Aorta (tissue), 5 donors: ENCODE measurements at regions not wholly inside any gene's neighbourhood (a gene's known extent, or its start where the extent isn't known, plus 50 kb on each side); places are given as distances from the start of the nearest gene placed in this dataset.

Experiments used
- ATAC-seq: fragments of 200-7000 bp; cut with Tn5 transposase; one replicate; pipeline ENCODE4 v1.9.1; 2022; ENCODE audit warnings: moderate library complexity; ENCODE audit not compliant: low FRiP score
- DNase-seq, 2 donors: peaks; one replicate each; pipeline ENCODE4 v3.0.0-alpha.2; 2020
- H3K27ac ChIP-seq, 2 donors: one replicate each; pipeline ENCODE4 v1.5.1; 2013; ENCODE audit warnings: low read length in 2 of 2, mild to moderate bottlenecking in 2 of 2, moderate library complexity in 2 of 2, control low read depth in 1 of 2, inconsistent platforms in 1 of 2, low read depth in 1 of 2
- H3K27me3 ChIP-seq, 2 donors: one replicate each; pipeline ENCODE4 v1.6.1; 2013; ENCODE audit warnings: control low read depth in 1 of 2, low read length in 1 of 2, mild to moderate bottlenecking in 1 of 2, moderate library complexity in 1 of 2; ENCODE audit not compliant: insufficient read depth in 2 of 2, control insufficient read depth in 1 of 2
- H3K36me3 ChIP-seq, 2 donors: one replicate each; pipeline ENCODE4 v1.6.1; 2013; ENCODE audit warnings: control low read depth in 1 of 2, low read length in 1 of 2, mild to moderate bottlenecking in 1 of 2; ENCODE audit not compliant: insufficient read depth in 2 of 2, control insufficient read depth in 1 of 2
- H3K4me1 ChIP-seq, 2 donors: one replicate each; pipeline ENCODE4 v1.6.1; 2013; ENCODE audit warnings: low read length in 2 of 2, control low read depth in 1 of 2, mild to moderate bottlenecking in 1 of 2, moderate library complexity in 1 of 2; ENCODE audit not compliant: insufficient read depth in 2 of 2, control insufficient read depth in 1 of 2
- H3K4me3 ChIP-seq, 2 donors: one replicate each; pipeline ENCODE4 v1.5.1; 2013; ENCODE audit warnings: low read length in 2 of 2, control low read depth in 1 of 2, mild to moderate bottlenecking in 1 of 2
- H3K9me3 ChIP-seq: one replicate; pipeline ENCODE4 v1.6.1; 2013; ENCODE audit warnings: mild to moderate bottlenecking, low read length; ENCODE audit not compliant: control insufficient read depth
- WGBS, 2 donors: extraction: QIAGEN DNeasy Blood & Tissue Kit; methylation state at CpG; one replicate each; pipeline ENCODE4 v1.1.7; 2013; 5-methylcytosine and 5-hydroxymethylcytosine counted together
- intact Hi-C, 2 donors: fragments of 100-400 bp; cut with DNase I; formaldehyde crosslinking; loops; one replicate each; pipeline versions ENCODE4 v1.14.2 to v1.15.0; 2022
- donor health status: healthy with polysubstance abuse.
- donor health status: Bipolar disorder and iron deficiency.
- donor health status: DM: no; HTN: no; CAD: no.
- donor health status: DM: no; HTN: no; CAD: no.
- donor health status: DM: yes; HTN: yes; CAD: no.

DNA sequence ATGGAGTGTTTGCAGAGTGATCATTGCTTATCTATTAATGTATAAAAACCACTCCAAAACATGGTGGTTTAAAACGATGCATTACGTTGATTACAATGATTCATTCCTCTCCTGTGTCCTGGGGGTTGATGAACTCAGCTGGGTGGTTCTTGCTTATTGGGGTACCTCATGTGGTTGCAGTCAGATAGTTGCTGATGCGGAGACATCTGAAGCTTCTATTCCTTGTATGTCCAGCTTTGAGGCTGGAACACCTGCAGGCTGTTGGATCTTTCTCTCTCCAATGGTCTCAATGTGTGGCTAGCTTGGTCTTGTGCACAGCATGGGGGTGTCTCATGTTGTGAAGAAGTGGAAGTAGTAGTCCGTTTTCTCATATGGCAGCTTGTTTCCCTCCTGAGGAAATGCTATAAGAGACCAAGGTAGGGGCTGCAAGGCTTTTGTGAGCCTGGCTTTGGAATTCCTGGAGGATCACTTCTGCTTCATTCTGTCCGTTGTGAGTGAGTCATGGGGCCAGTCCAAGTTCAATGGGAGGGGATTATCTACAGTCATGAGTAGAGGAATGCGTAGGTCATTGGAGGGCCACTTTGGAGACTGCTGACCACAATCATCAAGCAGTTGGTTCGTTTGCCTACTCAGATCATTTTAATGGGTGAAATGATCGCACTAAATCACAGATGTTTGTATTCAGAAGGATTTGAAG is 601.0 kb downstream of the SLC4A3 start:
- DNase-seq (no peak), ATAC-seq (peak; percentile 69)
- Histone ChIP-seq H3K36me3 (no peaks in the 10 kb centered on the region), H3K4me3 (no peak overlapping the region), H3K27ac (no peak overlapping the region), H3K9me3 (no peaks in the 10 kb centered on the region), H3K27me3 (no peaks in the 10 kb centered on the region), H3K4me1 (no peaks in the 10 kb centered on the region)
- intact Hi-C loops, result loop anchor here in 1 of 2 donors (10.0 kb wide), 1 partner anchor 154 kb away; no protein-coding TSS in a partner anchor
- WGBS, 2 donors, result 59 to 63% methylated on average over 8 of the region's 8 CpGs

DNA sequence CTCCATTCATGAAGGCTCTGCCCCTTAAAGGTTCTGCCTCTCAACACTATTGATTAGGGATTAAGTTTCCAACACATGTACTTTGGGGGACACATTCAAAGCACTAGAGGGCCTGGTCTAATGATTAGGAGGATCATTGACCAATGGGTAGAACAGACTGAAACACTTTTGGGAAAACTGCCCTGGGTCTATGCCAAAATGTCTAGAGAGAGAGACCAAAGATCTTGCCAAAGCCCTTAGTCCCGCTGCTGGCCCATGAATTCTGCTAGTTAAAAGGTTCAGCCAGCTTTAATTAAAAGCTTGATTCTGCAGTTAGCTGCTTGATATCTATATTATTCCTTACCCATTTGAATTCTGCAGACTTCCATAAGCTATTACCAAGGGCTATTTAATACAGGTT is 613.2 kb downstream of the SLC4A3 start:
- DNase-seq, result no peak
- Histone ChIP-seq H3K27me3 (no peaks in the 10 kb centered on the region), H3K27ac (no peak overlapping the region), H3K9me3 (no peaks in the 10 kb centered on the region), H3K36me3 (no peaks in the 10 kb centered on the region), H3K4me3 (no peak overlapping the region), H3K4me1 (peaks cover 0 to 3% of the 10 kb centered on the region in 2 donors)
- no peak for ATAC-seq
- intact Hi-C loops, result no loop called here
- WGBS, 2 donors, result 14 to 15% methylated on average over 1 of the region's 1 CpG

DNA sequence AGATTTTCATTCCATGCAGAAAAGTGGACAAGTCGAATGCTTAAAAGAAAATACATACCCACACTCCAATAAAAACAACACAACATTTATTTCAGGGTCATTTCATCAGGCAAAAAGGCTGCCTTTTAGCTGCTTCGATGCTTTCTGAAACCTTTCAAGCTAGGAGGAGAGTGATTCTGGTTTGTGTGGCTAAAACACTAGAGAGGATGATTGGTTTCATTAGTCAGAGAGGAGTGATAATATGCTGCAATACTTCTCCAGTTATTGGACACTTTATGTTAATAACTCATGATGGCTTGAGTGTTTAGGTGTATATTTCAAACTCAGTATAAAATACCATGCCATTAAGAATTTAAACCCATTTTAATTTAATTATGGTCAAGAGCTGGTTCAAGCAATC is 614.0 kb downstream of the SLC4A3 start:
- H3K9me3 ChIP-seq, result no peaks in the 10 kb centered on the region
- intact Hi-C loops, result no loop called here
- 4% methylated on average over 2 of the region's 2 CpGs for WGBS, 2 donors
- H3K4me3 ChIP-seq, result no peak overlapping the region
- no peaks in the 10 kb centered on the region for H3K27me3 ChIP-seq
- DNase-seq, result no peak
- no peak overlapping the region for H3K27ac ChIP-seq
- peaks cover 0 to 3% of the 10 kb centered on the region in 2 donors for H3K4me1 ChIP-seq
- no peak for ATAC-seq
- no peaks in the 10 kb centered on the region for H3K36me3 ChIP-seq

DNA sequence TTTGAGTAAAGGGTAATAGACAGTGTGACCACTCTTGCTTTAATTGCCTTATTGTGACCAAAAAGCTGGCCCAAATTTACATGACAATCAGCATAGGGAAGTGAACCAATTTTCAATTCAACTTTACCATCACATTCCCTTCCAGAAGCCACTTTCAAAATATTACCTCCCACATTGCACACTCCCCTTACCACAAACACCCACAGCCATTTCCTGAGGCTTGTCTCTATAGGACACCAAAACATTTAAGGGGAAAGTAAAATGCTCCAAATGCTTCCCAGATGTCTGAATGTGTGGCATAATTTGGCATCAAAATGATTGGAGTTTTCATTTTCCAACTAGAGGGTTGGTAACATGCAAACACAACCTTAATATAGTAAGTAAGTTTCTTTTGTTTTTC is 616.1 kb downstream of the SLC4A3 start:
- Histone ChIP-seq H3K9me3 (no peaks in the 10 kb centered on the region), H3K4me3 (no peak overlapping the region), H3K4me1 (peaks cover 0 to 3% of the 10 kb centered on the region in 2 donors), H3K36me3 (no peaks in the 10 kb centered on the region), H3K27ac (no peak overlapping the region), H3K27me3 (no peaks in the 10 kb centered on the region)
- intact Hi-C loops, result no loop called here
- DNase-seq (no peak), ATAC-seq (no peak)

DNA sequence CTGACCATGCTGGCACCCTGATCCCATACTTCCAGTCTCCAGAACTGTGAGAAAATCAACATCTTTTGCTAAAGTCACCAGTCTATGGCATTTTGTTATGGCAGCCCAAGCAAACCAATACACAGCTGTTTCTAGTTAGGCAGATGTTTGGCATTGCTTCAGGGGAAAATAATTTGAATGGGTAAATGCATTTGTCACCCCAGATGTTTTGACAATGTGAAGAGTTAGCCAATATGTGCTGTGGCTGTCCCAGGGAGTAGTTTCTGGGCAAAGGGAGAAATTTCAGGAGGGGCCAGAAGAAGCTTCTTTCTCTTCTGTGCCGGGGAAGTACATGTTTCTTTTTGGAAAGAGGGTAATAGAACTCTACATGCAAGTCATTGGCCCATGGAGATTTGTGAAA is 619.0 kb downstream of the SLC4A3 start:
- H3K4me1 ChIP-seq, result peaks cover 0 to under 1% of the 10 kb centered on the region in 2 donors
- 65 to 76% methylated on average over 1 of the region's 1 CpG for WGBS, 2 donors
- ATAC-seq, result no peak
- H3K27me3 ChIP-seq, result no peaks in the 10 kb centered on the region
- no peak overlapping the region for H3K27ac ChIP-seq
- no peak for DNase-seq
- H3K36me3 ChIP-seq, result no peaks in the 10 kb centered on the region
- intact Hi-C loops, result no loop called here
- no peak overlapping the region for H3K4me3 ChIP-seq
- H3K9me3 ChIP-seq, result no peaks in the 10 kb centered on the region

DNA sequence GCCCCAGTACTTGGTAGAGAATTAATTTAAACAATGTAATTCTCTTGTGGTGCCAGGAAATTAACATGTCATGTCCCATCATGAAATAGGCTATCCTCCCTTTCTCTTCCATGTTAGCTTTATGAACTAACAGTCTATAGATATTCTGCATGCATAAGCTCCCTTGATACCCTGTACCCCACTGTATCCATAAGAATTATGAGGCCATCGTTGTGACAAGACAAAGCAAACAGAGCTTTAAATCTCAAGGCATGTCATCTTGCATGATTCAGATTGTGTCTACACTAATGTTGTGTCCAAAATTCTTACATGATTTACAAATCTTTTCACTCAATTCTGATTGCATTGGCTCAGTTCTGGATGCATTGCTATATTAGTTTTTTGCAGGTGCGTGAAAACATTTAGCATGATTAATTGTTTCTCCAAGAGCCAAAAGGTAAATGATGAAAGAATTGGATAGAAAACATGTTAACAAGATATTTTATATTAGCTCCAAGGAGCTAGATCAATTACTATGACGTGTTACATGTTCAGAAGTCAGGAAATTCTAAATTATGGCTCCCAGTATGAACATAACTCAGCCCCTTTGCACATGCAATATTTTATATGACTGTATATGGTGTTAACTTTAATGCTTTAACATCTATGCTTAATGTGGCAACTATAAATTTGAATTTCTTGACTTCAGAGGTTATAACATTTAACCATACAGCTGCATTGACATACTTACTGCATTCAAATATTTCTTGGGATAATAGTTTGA is 620.3 kb downstream of the SLC4A3 start:
- H3K27me3 ChIP-seq, result no peaks in the 10 kb centered on the region
- ATAC-seq (no peak), DNase-seq (no peak)
- no peaks in the 10 kb centered on the region for H3K9me3 ChIP-seq
- intact Hi-C loops, result no loop called here
- no peaks in the 10 kb centered on the region for H3K36me3 ChIP-seq
- no peak overlapping the region for H3K27ac ChIP-seq
- WGBS, 2 donors, result 77 to 82% methylated on average over 3 of the region's 3 CpGs
- H3K4me3 ChIP-seq, result no peak overlapping the region
- no peaks in the 10 kb centered on the region for H3K4me1 ChIP-seq

DNA sequence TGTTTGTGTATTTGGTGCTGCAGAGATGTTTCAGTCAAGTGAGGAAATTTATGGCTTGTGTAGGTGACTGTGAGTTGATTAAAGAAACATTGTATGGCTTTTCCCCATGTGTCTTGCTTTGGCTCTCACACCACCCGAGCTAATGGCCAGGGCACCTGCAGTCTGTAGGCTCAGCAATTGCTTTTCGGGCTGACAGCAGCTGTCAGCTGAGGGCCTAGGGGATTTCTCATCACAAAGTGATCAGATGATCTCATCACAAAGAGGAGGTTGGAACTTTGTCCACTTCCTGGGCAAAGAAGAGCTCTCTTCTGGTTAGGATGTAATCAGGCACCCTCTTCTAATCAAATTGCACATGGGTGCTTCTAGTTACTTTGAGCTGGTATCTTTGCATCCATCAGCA is 632.2 kb downstream of the SLC4A3 start:
- H3K27me3 ChIP-seq, result no peaks in the 10 kb centered on the region
- WGBS, 2 donors, result 93% methylated on average over 2 of the region's 2 CpGs

DNA sequence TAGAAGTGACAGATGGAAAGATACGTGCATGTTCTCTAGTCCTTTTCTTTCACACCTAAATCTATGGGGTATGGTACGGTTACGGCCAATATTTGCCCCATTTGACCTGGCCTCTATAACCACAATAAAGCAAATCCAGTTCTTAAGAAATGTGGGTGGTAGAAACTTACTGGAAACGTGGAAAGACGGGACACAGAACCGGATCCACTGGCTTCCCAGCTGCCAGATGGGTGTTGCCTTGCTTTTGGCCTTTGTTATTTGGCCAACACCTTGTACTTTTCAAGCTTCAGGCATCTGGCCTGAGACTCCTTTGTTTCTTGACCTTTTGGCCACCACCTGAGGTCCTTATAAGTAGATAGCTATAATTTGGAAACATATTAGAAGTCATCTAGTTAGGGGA is 635.9 kb downstream of the SLC4A3 start:
- Histone ChIP-seq H3K4me1 (no peaks in the 10 kb centered on the region), H3K36me3 (no peaks in the 10 kb centered on the region), H3K9me3 (no peaks in the 10 kb centered on the region), H3K27ac (no peak overlapping the region), H3K27me3 (no peaks in the 10 kb centered on the region), H3K4me3 (no peak overlapping the region)
- intact Hi-C loops, result no loop called here
- ATAC-seq (no peak), DNase-seq (no peak)
- WGBS, 2 donors, result 96 to 97% methylated on average over 6 of the region's 6 CpGs

More for the DNA sequence above, 632.2 kb downstream of the SLC4A3 start:
- Histone ChIP-seq H3K27ac (no peak overlapping the region), H3K9me3 (no peaks in the 10 kb centered on the region), H3K4me3 (no peak overlapping the region), H3K4me1 (no peaks in the 10 kb centered on the region), H3K36me3 (no peaks in the 10 kb centered on the region)
- DNase-seq (no peak), ATAC-seq (no peak)
- intact Hi-C loops, result no loop called here

DNA sequence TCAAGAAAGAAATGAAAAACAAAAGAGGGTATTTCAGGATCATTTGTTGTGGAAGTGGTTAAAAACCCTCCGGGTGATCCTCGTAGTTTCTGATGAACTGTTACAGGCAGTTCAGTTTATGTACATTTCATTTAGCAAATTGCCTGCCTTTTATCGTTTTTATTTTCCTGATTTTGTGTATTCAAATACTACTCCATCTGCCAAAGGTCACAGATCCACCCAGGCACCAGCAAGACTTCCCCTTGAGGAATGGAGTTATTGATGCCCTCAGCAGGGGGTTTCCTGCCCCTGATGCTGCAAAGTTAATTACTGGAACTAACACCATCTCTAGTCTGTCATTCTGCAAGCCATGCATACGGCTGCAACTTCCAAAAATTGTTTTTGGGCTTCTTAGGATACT is 641.9 kb downstream of the SLC4A3 start:
- H3K27me3 ChIP-seq, result no peaks in the 10 kb centered on the region
- DNase-seq (no peak), ATAC-seq (no peak)
- WGBS, 2 donors, result 85 to 89% methylated on average over 4 of the region's 4 CpGs
- no peaks in the 10 kb centered on the region for H3K36me3 ChIP-seq
- H3K9me3 ChIP-seq, result no peaks in the 10 kb centered on the region
- H3K27ac ChIP-seq, result no peak overlapping the region
- H3K4me3 ChIP-seq, result no peak overlapping the region
- no peaks in the 10 kb centered on the region for H3K4me1 ChIP-seq
- intact Hi-C loops, result no loop called here
